Mononuclear cell (primary cell): ENCODE measurements at regions not wholly inside any gene's neighbourhood (a gene's known extent, or its start where the extent isn't known, plus 50 kb on each side); places are given as distances from the start of the nearest gene placed in this dataset.
"Not testable (repeated sequence)": the region's sequence is repeated elsewhere in the genome, so short reads cannot be mapped to it uniquely, and the experiment has no call there.

Source experiments
- H3K27me3 ChIP-seq: 2 replicates; pipeline ENCODE4 v1.6.0; 2011; ENCODE audit warnings: low read length, control low read depth; ENCODE audit not compliant: insufficient read depth
- H3K4me1 ChIP-seq: 2 replicates; pipeline ENCODE4 v1.5.1; 2011; ENCODE audit warnings: mild to moderate bottlenecking, low read length, control low read depth; ENCODE audit not compliant: insufficient read depth
- H3K4me3 ChIP-seq: 2 replicates; pipeline ENCODE4 v1.5.1; 2011; ENCODE audit warnings: mild to moderate bottlenecking, low read length, moderate library complexity
- H3K9me3 ChIP-seq: 2 replicates; pipeline ENCODE4 v1.5.1; 2011; ENCODE audit warnings: low read depth, mild to moderate bottlenecking, control low read depth, low read length

DNA sequence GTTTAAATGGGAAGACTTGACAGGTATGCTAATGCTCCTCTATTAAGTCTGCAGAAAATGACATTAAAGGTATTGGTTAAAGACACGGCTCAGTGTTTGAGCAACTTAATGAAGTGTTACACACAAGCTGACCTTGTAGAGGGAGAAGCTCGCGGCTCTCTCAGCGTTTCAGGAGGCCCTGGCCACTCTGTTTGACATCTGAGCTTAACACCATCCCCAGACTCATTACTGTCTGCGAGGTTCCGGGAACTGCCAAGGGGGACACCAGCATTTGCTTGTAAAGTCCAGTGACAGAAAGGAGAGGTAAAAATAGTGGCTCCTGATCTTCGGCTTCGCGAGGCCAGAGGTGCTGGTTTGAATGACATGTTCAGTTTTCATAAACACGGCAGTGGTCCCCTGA lies 540.7 kb upstream of the CADM1 start:
- H3K4me3 ChIP-seq = no peak overlapping the region
- no peaks in the 10 kb centered on the region for H3K27me3 ChIP-seq
- no peaks in the 10 kb centered on the region for H3K4me1 ChIP-seq
- H3K9me3 ChIP-seq = no peaks in the 10 kb centered on the region

DNA sequence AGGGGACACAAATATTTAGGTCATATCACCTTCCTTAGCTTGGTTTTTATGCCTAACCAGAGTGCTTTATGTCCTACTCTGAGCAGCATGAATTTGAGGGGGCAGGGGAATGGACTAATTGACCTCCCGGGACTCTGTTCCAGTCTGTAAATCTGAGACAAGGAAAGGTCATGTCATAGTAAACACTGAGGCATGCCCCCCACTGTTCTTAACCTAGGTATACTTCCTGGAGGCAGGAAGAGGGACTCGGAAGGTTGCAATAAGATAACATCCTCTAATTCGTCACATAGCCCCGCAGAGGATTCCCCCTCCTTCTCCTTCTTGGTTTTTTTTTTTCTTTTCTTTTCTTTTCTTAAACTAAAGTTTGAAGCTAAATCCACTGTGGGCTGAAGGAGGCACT lies 540.3 kb upstream of the CADM1 start:
- H3K4me1 ChIP-seq = no peaks in the 10 kb centered on the region
- H3K4me3 ChIP-seq = no peak overlapping the region
- no peaks in the 10 kb centered on the region for H3K9me3 ChIP-seq
- H3K27me3 ChIP-seq = no peaks in the 10 kb centered on the region

GRCh38 chr11:116043857-116044256 lies 539.6 kb upstream of the CADM1 start:
- no peaks in the 10 kb centered on the region for H3K27me3 ChIP-seq
- no peaks in the 10 kb centered on the region for H3K9me3 ChIP-seq
- H3K4me1 ChIP-seq = no peaks in the 10 kb centered on the region

GRCh38 chr11:116043059-116043458 lies 538.8 kb upstream of the CADM1 start:
- H3K4me1 ChIP-seq, H3K9me3 ChIP-seq, H3K27me3 ChIP-seq, H3K4me3 ChIP-seq: not testable (repeated sequence)

More at GRCh38 chr11:116043857-116044256, 539.6 kb upstream of the CADM1 start:
- H3K4me3 ChIP-seq = no peak overlapping the region

GRCh38 chr11:116042146-116042545 lies 537.9 kb upstream of the CADM1 start:
- no peaks in the 10 kb centered on the region for H3K9me3 ChIP-seq
- no peak overlapping the region for H3K4me3 ChIP-seq
- no peaks in the 10 kb centered on the region for H3K27me3 ChIP-seq
- no peaks in the 10 kb centered on the region for H3K4me1 ChIP-seq

DNA sequence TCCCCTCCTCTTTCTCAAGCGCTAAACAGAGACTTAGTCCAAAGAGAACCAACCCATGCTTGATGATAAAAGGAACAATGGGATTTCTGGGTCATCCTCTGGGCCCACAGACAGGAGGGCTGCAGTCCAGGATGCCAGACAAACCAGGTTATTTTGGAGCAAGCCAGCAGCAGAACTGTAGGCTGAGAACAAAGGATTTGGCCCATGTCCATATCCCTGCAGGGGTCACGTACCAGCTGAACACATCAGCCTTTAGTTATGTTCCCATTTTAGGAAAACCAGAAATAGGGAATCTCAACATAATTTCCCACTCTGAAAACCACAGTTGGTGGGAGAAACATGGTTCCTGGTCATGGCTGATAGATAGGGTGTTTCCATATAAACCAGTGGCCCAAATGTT lies 533.6 kb upstream of the CADM1 start:
- H3K4me3 ChIP-seq = no peak overlapping the region
- no peaks in the 10 kb centered on the region for H3K9me3 ChIP-seq
- H3K27me3 ChIP-seq = no peaks in the 10 kb centered on the region
- H3K4me1 ChIP-seq = no peaks in the 10 kb centered on the region

DNA sequence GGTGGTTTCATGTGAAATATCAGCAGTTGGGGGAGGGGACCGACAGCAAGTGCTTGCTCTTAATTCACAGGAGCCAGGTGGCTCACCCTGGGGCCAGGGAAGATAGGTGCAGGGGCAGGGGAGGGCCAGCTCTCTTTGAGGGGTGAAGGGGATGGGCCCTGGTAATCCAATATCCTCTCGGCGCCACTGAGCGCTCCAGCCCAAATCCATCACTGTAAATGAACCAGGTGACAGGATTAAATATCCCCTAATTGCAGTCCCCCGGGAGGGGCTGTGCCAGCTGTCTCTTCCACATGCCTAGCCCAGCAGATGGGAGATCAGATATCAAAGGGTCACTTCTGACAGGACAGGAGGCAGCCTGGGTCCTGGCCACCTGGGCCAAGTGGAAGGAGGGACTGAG lies 531.8 kb upstream of the CADM1 start:
- H3K4me1 ChIP-seq = no peaks in the 10 kb centered on the region
- no peak overlapping the region for H3K4me3 ChIP-seq
- H3K27me3 ChIP-seq = no peaks in the 10 kb centered on the region
- H3K9me3 ChIP-seq = no peaks in the 10 kb centered on the region

DNA sequence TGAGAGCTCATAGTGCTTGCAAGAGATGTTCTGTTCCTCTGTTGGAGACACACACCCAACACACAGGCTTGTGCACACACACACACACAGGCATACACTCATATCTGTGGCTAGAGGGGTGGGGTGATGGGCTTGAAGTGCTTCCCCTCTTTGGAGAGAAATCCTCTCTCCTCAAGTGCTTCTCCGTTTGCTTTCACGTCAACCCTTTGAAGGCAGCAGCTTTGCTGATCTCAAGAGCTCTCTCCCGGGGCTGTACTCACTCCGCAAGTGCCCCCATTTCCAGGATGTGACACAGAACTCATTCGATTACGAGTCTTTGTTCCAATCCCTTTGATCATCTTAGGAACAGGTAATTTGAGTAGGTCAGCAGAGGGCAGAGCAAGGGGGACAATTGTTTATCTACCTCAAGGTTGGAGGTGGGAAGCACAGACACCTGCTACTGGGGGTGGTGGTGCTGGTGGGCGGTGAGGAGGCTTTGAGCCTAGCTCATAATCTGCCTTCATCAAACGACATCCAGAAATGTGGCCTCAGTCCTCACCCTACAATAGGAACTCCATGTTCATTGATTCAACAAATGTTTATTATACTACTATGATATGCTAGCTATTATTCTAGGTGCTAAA lies 529.8 kb upstream of the CADM1 start:
- no peaks in the 10 kb centered on the region for H3K9me3 ChIP-seq

GRCh38 chr11:116030697-116031331 lies 526.6 kb upstream of the CADM1 start:
- H3K4me1 ChIP-seq = no peaks in the 10 kb centered on the region
- no peaks in the 10 kb centered on the region for H3K27me3 ChIP-seq
- no peak overlapping the region for H3K4me3 ChIP-seq
- no peaks in the 10 kb centered on the region for H3K9me3 ChIP-seq

More for the DNA sequence above, 529.8 kb upstream of the CADM1 start:
- Histone ChIP-seq H3K27me3 (no peaks in the 10 kb centered on the region), H3K4me1 (no peaks in the 10 kb centered on the region), H3K4me3 (no peak overlapping the region)

DNA sequence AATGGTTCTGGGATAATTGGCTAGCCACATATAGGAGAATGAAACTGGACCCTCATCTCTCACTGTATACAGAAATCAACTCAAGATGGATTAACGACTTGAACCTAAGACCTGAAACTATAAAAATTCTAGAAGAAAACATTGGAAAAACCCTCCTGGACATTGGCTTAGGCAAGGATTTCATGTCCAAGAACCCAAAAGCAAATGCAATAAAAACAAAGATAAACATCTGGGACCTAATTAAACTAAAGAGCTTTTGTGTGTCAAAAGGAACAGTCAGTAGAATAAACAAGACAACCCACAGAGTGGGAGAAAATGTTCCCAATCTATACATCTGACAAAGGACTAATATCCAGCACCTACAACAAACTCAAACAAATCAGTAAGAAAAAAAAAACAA lies 524.3 kb upstream of the CADM1 start:
- not testable (repeated sequence) for H3K4me3 ChIP-seq, H3K9me3 ChIP-seq, H3K27me3 ChIP-seq, H3K4me1 ChIP-seq

- H3K9me3 ChIP-seq = no peaks in the 10 kb centered on the region
These were observed 495.2 kb upstream of the CADM1 start for GRCh38 chr11:115999437-115999836.

GRCh38 chr11:115996808-115997188 lies 492.6 kb upstream of the CADM1 start:
- no peak overlapping the region for H3K4me3 ChIP-seq
- H3K27me3 ChIP-seq = no peaks in the 10 kb centered on the region

More at GRCh38 chr11:115999437-115999836, 495.2 kb upstream of the CADM1 start:
- Histone ChIP-seq H3K27me3 (peaks cover 3% of the 10 kb centered on the region), H3K4me1 (no peaks in the 10 kb centered on the region), H3K4me3 (no peak overlapping the region)

GRCh38 chr11:115996125-115996807 lies 492.1 kb upstream of the CADM1 start:
- Histone ChIP-seq H3K4me3 (no peak overlapping the region), H3K27me3 (no peaks in the 10 kb centered on the region), H3K9me3 (no peaks in the 10 kb centered on the region), H3K4me1 (no peaks in the 10 kb centered on the region)

More at GRCh38 chr11:115996808-115997188, 492.6 kb upstream of the CADM1 start:
- no peaks in the 10 kb centered on the region for H3K4me1 ChIP-seq
- H3K9me3 ChIP-seq = no peaks in the 10 kb centered on the region

- H3K27me3 ChIP-seq = no peaks in the 10 kb centered on the region
- H3K4me1 ChIP-seq = no peaks in the 10 kb centered on the region
- H3K9me3 ChIP-seq = no peaks in the 10 kb centered on the region
- H3K4me3 ChIP-seq = no peak overlapping the region
These were observed 489.4 kb upstream of the CADM1 start for GRCh38 chr11:115993590-115993989.

GRCh38 chr11:115990004-115990447 lies 485.8 kb upstream of the CADM1 start:
- Histone ChIP-seq H3K4me1 (no peaks in the 10 kb centered on the region), H3K27me3 (no peaks in the 10 kb centered on the region), H3K4me3 (no peak overlapping the region), H3K9me3 (no peaks in the 10 kb centered on the region)
